GM08714 (cell line): ENCODE measurements at regions not wholly inside any gene's neighbourhood (a gene's known extent, or its start where the extent isn't known, plus 50 kb on each side); places are given as distances from the start of the nearest gene placed in this dataset.

Source experiments
- H3K4me3 ChIP-seq: fragments of 200-500 bp; sonication (Bioruptor generic); 2 replicates; pipeline ENCODE4 v1.5.1; 2014; ENCODE audit warnings: mild to moderate bottlenecking, low read length, inconsistent platforms
- ZNF274 ChIP-seq: IDR thresholded peaks from 2 replicates; pipeline ENCODE4 v1.6.1; 2012; ENCODE audit warnings: mild to moderate bottlenecking, low read depth, low read length

DNA sequence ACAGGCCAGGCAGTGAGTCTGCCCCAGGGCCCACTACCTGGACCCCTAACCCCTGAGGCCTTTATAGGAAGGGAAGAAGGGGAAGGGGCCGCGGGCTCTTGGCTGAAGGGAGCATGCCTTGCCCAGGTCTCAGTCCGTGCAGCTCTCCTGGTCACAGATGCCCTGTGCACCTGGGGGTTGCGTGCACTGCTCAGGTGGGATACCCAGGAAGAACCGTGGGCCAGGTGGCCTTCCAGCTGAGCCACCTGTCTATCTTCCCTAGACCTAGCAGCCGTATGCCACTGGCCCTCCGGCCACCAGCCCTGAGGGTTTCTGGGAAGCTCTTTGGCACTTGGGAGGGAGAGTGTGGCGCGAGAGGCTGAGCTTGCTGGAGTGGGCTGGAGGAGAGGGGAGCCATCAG lies 1178.6 kb downstream of the BRD1 start:
- no peak overlapping the region for H3K4me3 ChIP-seq

GRCh38 chr22:48647606-48648515 lies 1179.8 kb downstream of the BRD1 start:
- no peak overlapping the region for H3K4me3 ChIP-seq
- no peak for TF ChIP-seq ZNF274

More for the DNA sequence above, 1178.6 kb downstream of the BRD1 start:
- TF ChIP-seq ZNF274: no peak

DNA sequence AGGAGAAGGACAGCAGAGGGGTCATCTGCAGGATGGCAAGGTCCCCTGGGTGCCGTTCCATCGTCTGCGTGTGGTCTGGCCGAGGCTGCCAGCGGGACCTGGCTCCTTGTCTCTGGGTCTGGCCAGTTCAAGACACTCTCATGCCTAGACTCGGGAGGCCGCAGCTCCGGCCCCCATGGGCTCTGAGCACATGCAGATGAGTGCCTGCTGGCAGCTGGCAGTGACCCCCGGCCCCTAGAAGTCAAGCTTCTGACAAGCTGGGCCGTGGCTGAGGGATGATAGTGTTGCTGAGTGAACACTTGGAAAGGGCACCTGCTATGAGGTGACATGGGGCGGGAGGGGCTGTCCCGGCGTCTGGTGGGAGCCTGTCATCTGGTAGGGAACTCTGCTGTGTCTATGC lies 1180.6 kb downstream of the BRD1 start:
- TF ChIP-seq ZNF274: no peak
- no peak overlapping the region for H3K4me3 ChIP-seq

DNA sequence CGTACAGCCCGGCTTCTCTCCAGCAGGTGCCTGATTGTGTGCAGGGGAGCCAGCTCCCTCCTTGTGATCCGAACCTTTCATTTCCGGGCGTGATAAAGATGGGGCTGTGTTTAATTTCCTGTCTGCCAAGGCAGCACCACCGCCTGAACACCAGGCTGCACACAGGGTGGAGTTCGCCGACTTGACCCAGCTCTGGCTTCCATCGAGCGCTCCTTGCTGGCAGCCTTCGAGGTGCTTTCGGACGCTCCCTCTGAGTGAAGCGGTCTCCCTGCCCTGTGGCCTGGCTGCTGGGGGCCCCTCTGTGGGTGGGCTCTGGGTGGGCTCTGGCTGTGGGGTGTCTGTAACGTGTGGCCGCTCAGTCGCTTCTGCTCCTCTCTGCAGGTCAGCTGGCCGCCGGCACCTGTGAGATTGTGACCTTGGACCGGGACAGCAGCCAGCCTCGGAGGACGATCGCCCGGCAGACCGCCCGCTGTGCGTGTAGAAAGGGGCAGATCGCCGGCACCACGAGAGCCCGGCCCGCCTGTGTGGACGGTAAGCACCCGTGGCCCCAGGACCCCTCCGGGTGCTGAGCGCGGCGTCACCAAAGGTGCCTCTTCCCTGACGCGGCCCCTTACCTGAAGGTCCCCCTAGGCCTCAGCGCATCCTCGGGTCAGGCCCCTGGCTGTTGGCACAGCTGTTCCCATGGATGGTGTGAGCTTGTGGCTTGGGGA lies 1181.3 kb downstream of the BRD1 start:
- no peak overlapping the region for H3K4me3 ChIP-seq
- TF ChIP-seq ZNF274: no peak

DNA sequence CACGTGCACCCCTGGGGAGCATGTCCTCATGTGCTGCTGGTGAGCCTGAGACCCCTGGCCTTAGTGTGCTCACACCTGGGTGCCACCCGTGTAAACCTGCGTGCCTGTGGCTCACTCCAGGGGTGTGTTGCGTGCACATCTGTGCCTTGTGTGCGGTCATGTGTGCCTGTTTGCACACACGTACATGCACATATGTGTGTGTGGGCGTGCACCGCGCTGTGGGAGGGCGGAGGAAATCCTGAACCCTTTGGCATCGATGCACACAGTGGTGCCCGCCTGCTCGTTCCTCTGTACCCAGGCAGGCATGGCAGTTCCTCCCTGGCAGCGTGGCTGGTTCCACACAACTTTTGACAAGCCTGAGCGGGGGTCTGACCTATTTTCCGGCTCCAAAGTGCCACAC lies 1181.9 kb downstream of the BRD1 start:
- H3K4me3 ChIP-seq: no peak overlapping the region
- TF ChIP-seq ZNF274: no peak

- H3K4me3 ChIP-seq: no peak overlapping the region
Measured at GRCh38 chr22:48644997-48645396, 1182.7 kb downstream of the BRD1 start.

GRCh38 chr22:48644108-48644507 lies 1183.6 kb downstream of the BRD1 start:
- no peak for TF ChIP-seq ZNF274
- no peak overlapping the region for H3K4me3 ChIP-seq

More at GRCh38 chr22:48644997-48645396, 1182.7 kb downstream of the BRD1 start:
- no peak for TF ChIP-seq ZNF274

GRCh38 chr22:48643066-48643731 lies 1184.5 kb downstream of the BRD1 start:
- TF ChIP-seq ZNF274: no peak

GRCh38 chr22:48642550-48642949 lies 1185.1 kb downstream of the BRD1 start:
- no peak overlapping the region for H3K4me3 ChIP-seq
- no peak for TF ChIP-seq ZNF274

More at GRCh38 chr22:48643066-48643731, 1184.5 kb downstream of the BRD1 start:
- H3K4me3 ChIP-seq: no peak overlapping the region

DNA sequence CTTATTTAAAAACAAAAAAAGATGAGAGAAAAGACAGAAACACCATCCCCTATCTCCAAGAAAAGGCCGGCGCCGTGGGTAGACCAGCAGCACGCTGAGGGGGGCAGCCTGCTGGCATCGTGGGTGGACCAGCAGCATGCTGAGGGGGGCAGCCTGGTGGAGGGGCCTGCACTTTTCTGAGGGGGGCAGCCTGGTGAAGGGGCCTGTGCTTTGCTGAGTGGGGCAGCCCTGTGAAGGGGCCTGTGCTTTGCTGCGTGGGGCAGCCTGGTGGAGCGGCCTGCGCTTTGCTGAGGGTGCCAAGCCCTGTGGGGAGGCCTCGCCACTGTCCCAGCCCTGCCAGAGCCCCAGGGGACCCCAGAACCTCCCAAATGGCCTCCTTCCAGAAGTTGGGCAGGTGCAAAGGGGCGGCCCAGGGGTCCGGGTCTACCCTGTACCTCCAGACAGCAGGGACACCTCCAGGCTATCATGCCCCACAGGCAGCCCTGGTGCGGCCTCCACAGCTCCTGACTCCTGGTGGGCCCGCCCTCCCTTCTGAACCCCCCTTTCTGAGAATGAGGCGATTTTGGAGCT lies 1185.7 kb downstream of the BRD1 start:
- TF ChIP-seq ZNF274: no peak
- H3K4me3 ChIP-seq: no peak overlapping the region

DNA sequence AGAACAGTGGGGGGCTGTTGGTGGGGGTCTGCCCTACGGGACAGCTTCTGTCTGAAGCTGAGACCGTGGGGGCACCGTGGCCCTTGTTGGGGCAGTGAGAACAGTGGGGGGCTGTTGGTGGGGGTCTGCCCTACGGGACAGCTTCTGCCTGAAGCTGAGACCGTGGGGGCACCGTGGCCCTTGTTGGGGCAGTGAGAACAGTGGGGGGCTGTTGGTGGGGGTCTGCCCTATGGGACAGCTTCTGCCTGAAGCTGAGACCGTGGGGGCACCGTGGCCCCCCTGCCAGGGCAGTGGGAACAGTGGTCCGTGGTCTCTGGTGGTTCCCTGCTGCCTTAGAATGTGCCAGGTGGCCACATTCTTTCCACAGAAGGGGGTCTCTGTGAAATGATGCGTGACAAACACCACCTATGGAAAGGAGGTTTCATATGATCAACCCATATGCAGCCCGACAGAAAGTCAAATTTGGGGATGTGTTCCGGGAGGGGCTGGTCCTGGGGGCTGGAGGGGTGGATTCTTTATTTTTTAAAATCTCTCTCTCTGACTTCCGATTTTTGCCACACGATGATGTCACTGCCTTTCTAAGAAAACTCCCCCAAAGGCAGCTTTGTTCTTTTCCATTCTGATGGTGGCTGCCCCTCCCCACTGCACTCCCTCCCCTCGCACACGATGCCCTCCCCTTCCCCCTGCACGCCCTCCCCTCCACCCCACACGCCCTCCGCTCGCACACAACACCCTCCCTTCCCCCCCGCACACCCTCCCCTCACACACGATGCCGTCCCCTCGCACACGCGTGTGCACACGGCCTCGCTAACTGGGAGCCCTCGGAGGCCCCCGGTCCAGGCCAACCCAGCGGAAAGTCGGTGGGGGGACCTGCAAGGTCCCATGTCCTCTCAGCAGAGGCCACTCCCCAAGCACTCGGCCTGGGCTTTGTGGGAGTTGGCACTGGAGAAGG lies 1186.5 kb downstream of the BRD1 start:
- TF ChIP-seq ZNF274: no peak
- no peak overlapping the region for H3K4me3 ChIP-seq

- TF ChIP-seq ZNF274: no peak
- no peak overlapping the region for H3K4me3 ChIP-seq
Measured at GRCh38 chr22:48639896-48640748, 1187.6 kb downstream of the BRD1 start.
